SU-DHL-6 (cell line): ENCODE measurements at regions not wholly inside any gene's neighbourhood (a gene's known extent, or its start where the extent isn't known, plus 50 kb on each side); places are given as distances from the start of the nearest gene placed in this dataset.

Source experiments
- CTCF ChIP-seq: fragments of 200-600 bp; sonication (generic); IDR thresholded peaks from one replicate; pipeline ENCODE4 v1.5.1; 2017; ENCODE audit warnings: antibody characterized with exemption, mild to moderate bottlenecking, low read length, moderate library complexity; ENCODE audit not compliant: insufficient read depth, poor library complexity, severe bottlenecking
- EZH2phosphoT487 ChIP-seq: fragments of 200-600 bp; sonication (generic), shearing (Covaris generic); conservative IDR thresholded peaks from 2 replicates; pipeline ENCODE4 v1.6.1; 2018; ENCODE audit warnings: mild to moderate bottlenecking, antibody characterized with exemption, low read length, moderate library complexity, mixed read lengths

GRCh38 chr9:88242879-88243278 lies 104.6 kb upstream of the SPATA31C2 start:
- TF ChIP-seq CTCF (no peak), EZH2phosphoT487 (no peak)
